Spleen (tissue), 11 donors: ENCODE measurements at regions not wholly inside any gene's neighbourhood (a gene's known extent, or its start where the extent isn't known, plus 50 kb on each side); places are given as distances from the start of the nearest gene placed in this dataset.

Source experiments
- DNase-seq: peaks from one replicate; pipeline ENCODE4 v3.0.0-alpha.2; 2020
- H3K27ac ChIP-seq, 8 donors: fragments of 200-600 bp; sonication (generic) in 7 of 8; 1 replicate in 4 of 8; 2 replicates in 4 of 8; pipeline versions ENCODE4 v1.5.0 to v1.8.0; 2016 to 2021; ENCODE audit warnings: inconsistent platforms in 4 of 8, mild to moderate bottlenecking in 4 of 8, moderate library complexity in 1 of 8
- H3K27me3 ChIP-seq, 7 donors: fragments of 200-600 bp; sonication (generic) in 6 of 7; replicated peaks in 1 of 7; 1 replicate in 4 of 7; 2 replicates in 3 of 7; pipeline versions ENCODE4 v1.5.0 to v1.8.0; 2016 to 2021; ENCODE audit warnings: inconsistent platforms in 3 of 7, mild to moderate bottlenecking in 1 of 7
- H3K36me3 ChIP-seq, 6 donors: fragments of 200-600 bp; sonication (generic) in 5 of 6; 1 replicate in 4 of 6; 2 replicates in 2 of 6; pipeline versions ENCODE4 v1.5.0 to v1.8.0; 2016 to 2021; ENCODE audit warnings: inconsistent platforms in 2 of 6
- H3K4me1 ChIP-seq, 6 donors: fragments of 200-600 bp; sonication (generic) in 5 of 6; 1 replicate in 3 of 6; 2 replicates in 3 of 6; pipeline versions ENCODE4 v1.5.0 to v1.8.0; 2016 to 2021; ENCODE audit warnings: inconsistent platforms in 3 of 6
- H3K4me3 ChIP-seq, 8 donors: fragments of 200-600 bp; sonication (generic) in 7 of 8; 1 replicate in 4 of 8; 2 replicates in 4 of 8; pipeline versions ENCODE4 v1.5.0 to v1.8.0; 2016 to 2021; ENCODE audit warnings: inconsistent platforms in 4 of 8, mild to moderate bottlenecking in 4 of 8, moderate library complexity in 2 of 8
- H3K9me3 ChIP-seq, 8 donors: fragments of 200-600 bp; sonication (generic) in 7 of 8; 1 replicate in 4 of 8; 2 replicates in 4 of 8; pipeline versions ENCODE4 v1.5.0 to v1.8.0; 2016 to 2021; ENCODE audit warnings: inconsistent platforms in 4 of 8
- POLR2A ChIP-seq, 3 donors: fragments of 450-650 bp; IDR thresholded peaks; one replicate each; pipeline ENCODE4 v1.5.1; 2017; ENCODE audit warnings: antibody characterized with exemption in 3 of 3, mild to moderate bottlenecking in 1 of 3
- POLR2AphosphoS5 ChIP-seq, 3 donors: sonication (generic); formaldehyde crosslinking; IDR thresholded peaks; one replicate each; pipeline ENCODE4 v1.5.1; 2017; ENCODE audit warnings: antibody characterized with exemption in 3 of 3
- WGBS, 5 donors: extraction: QIAGEN DNeasy Blood & Tissue Kit in 3 of 5; methylation state at CpG; one replicate each; pipeline versions ENCODE4 v1.1.5 to v1.1.7; 2013 to 2018; 5-methylcytosine and 5-hydroxymethylcytosine counted together
- intact Hi-C: fragments of 100-400 bp; cut with DNase I; formaldehyde crosslinking; loops from one replicate; pipeline ENCODE4 v1.15.0; 2023; ENCODE audit warnings: low total_unique reads
- TF ChIP-seq, protein P1 (sequence below), 11 experiments: fragments of 200-600 bp in 7 of 11; fragments of 450-650 bp in 4 of 11; sonication (generic) in 4 of 11; IDR thresholded peaks in 8 of 11; conservative IDR thresholded peaks in 3 of 11; 1 replicate in 7 of 11; 2 replicates in 4 of 11; pipeline versions ENCODE4 v1.4.0 to v1.8.0; 2016 to 2021; ENCODE audit warnings: antibody characterized with exemption in 11 of 11, inconsistent platforms in 4 of 11, mild to moderate bottlenecking in 1 of 11
- donor health status: healthy with polysubstance abuse.
- donor health status: DM: no; HTN: no; CAD: no; lungs with moderate emphysema.
- donor health status: DM: no; HTN: no; CAD: no.
- donor health status: Bipolar disorder and iron deficiency.
- donor health status: healthy.
- donor health status: DM: no; HTN: no; CAD: no.
- donor health status: DM: yes; HTN: yes; CAD: no.

DNA sequence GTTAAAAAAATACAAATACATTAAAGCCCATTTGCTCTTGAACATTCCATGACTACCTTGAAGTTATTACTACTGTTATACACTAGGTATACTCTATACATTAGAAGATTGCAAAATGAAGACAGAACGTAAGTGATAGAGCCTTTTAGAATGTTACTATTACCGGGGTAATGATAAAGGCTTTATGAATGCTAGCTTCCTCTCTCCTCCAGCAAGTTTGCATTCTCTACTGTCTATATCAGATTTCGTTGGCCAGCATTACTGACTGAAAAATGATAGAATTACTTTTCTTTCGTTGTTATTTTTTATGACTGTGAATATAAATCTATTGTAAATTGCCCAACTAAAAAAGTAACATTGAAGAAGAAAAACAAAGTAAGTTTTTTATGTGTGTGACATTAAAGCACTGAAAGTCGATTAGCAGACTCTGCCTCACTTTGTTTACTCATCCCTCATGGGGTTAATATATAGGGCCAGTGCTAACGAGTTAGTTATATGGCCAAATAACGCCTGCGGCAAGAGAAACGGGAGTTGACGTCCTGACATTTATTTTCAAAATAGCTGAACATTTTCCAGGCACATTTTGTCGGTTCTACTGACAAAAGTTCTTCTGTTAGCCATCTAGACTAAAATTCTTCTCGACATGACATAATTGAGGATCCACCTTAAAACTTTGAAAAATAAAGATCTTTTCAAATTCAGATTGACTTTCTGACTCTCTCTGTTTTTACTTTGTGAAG, 163.8 kb upstream of the KITLG start:
- DNase-seq, result no peak
- Histone ChIP-seq H3K9me3 (no peaks in the 10 kb centered on the region), H3K36me3 (no peaks in the 10 kb centered on the region), H3K4me3 (no peak overlapping the region), H3K4me1 (no peaks in the 10 kb centered on the region), H3K27ac (no peak overlapping the region), H3K27me3 (no peaks in the 10 kb centered on the region)
- TF ChIP-seq, protein P1, sequence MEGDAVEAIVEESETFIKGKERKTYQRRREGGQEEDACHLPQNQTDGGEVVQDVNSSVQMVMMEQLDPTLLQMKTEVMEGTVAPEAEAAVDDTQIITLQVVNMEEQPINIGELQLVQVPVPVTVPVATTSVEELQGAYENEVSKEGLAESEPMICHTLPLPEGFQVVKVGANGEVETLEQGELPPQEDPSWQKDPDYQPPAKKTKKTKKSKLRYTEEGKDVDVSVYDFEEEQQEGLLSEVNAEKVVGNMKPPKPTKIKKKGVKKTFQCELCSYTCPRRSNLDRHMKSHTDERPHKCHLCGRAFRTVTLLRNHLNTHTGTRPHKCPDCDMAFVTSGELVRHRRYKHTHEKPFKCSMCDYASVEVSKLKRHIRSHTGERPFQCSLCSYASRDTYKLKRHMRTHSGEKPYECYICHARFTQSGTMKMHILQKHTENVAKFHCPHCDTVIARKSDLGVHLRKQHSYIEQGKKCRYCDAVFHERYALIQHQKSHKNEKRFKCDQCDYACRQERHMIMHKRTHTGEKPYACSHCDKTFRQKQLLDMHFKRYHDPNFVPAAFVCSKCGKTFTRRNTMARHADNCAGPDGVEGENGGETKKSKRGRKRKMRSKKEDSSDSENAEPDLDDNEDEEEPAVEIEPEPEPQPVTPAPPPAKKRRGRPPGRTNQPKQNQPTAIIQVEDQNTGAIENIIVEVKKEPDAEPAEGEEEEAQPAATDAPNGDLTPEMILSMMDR (IDR thresholded peaks at IDR 0.05 in 8 of 11, conservative IDR thresholded peaks at IDR 0.05 in 3 of 11), result no peak
- TF ChIP-seq POLR2AphosphoS5 (IDR thresholded peaks at IDR 0.05) (no peak), POLR2A (IDR thresholded peaks at IDR 0.05) (no peak)
- intact Hi-C loops, result no loop called here
- 71 to 85% (median 82%) methylated on average over 12 of the region's 12 CpGs for WGBS, 5 donors

DNA sequence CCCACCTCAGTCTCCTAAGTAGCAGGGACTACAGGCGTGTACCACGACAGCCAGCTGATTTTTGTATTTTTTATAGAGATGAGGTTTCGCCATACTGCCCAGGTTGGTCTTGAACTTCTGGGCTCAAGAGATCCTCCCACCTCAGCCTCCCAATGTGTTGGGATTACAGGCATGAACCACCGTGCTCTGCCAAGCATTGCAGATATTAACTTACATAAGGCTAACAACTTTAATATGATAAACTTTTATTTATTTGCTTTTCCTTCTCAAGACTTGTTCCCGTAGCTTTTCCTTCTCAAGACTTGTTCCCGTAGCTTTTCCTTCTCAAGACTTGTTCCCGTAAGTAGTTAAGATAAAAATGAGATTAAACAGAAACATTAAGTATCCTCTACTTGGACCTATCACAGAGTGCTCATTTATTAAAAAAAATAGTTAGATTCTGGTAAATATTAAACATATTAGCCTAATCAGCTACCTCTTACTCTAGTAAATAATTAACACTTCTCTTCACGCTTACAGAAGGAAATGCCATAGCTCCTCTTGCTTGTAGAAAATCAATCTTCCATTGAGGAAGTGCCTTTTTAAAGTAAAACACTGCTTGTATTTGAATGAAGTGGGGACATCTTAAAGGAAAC, 157.7 kb upstream of the KITLG start:
- intact Hi-C loops, result no loop called here
- Histone ChIP-seq H3K36me3 (no peaks in the 10 kb centered on the region), H3K27ac (no peak overlapping the region), H3K9me3 (no peaks in the 10 kb centered on the region), H3K27me3 (no peaks in the 10 kb centered on the region), H3K4me3 (no peak overlapping the region), H3K4me1 (no peaks in the 10 kb centered on the region)
- TF ChIP-seq, protein P1 (IDR thresholded peaks at IDR 0.05 in 8 of 11, conservative IDR thresholded peaks at IDR 0.05 in 3 of 11), result no peak
- no peak for TF ChIP-seq POLR2A (IDR thresholded peaks at IDR 0.05)
- no peak for TF ChIP-seq POLR2AphosphoS5 (IDR thresholded peaks at IDR 0.05)
- 83 to 87% (median 83%) methylated on average over 8 of the region's 8 CpGs for WGBS, 5 donors
- no peak for DNase-seq

DNA sequence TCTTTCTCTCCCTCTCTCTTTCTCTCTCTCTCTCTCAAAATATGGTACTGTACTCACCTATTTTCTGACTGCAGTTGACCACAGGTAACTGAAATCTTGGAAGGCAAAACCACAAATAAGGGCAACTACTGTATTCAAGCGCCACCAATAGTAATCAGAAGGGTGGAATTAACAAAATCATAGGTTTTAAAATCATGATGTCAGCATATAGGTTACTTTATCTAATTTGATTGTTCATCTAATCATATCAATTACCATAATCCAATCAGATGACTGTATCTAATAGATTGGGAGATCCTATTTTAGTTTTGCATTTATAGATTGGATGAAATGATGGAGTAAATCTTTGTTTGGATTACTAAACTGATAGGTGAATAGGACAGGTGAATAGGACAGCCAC, 155.8 kb upstream of the KITLG start:
- Histone ChIP-seq H3K27ac (no peak overlapping the region), H3K36me3 (no peaks in the 10 kb centered on the region), H3K9me3 (no peaks in the 10 kb centered on the region), H3K4me1 (no peaks in the 10 kb centered on the region), H3K27me3 (no peaks in the 10 kb centered on the region), H3K4me3 (no peak overlapping the region)
- intact Hi-C loops, result no loop called here
- 38 to 100% (median 92%) methylated on average over 1 of the region's 1 CpG for whole genome bisulfite sequencing, 5 donors
- TF ChIP-seq POLR2A (IDR thresholded peaks at IDR 0.05) (no peak), POLR2AphosphoS5 (IDR thresholded peaks at IDR 0.05) (no peak)
- TF ChIP-seq, protein P1 (IDR thresholded peaks at IDR 0.05 in 8 of 11, conservative IDR thresholded peaks at IDR 0.05 in 3 of 11), result no peak
- no peak for DNase-seq

DNA sequence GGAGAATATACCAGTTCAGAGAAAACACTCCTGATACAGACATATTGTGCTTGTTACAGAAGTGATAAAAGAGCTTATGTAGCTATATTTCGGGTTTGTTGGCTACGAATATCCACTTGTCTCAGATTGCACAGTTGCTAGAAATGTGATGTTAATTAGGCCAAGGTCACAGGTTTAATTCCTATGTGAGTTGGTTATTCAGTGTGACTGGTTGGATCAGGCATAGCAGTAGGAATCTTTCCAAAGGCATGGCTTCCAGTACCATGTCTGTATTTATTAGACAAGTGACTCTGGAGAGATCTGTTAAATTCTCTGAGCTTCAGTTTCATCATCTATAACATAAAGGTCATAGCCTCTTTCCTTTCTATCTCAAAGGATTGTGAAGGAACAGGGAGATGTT, 152.7 kb upstream of the KITLG start:
- no peak overlapping the region for H3K27ac ChIP-seq
- intact Hi-C loops, result no loop called here
- TF ChIP-seq POLR2AphosphoS5 (IDR thresholded peaks at IDR 0.05) (no peak), POLR2A (IDR thresholded peaks at IDR 0.05) (no peak)
- TF ChIP-seq, protein P1 (IDR thresholded peaks at IDR 0.05 in 8 of 11, conservative IDR thresholded peaks at IDR 0.05 in 3 of 11), result no peak
- DNase-seq, result no peak
- no peaks in the 10 kb centered on the region for H3K36me3 ChIP-seq
- no peak overlapping the region for H3K4me3 ChIP-seq
- no peaks in the 10 kb centered on the region for H3K27me3 ChIP-seq
- no peaks in the 10 kb centered on the region for H3K9me3 ChIP-seq
- WGBS, 5 donors, result 68 to 88% (median 85%) methylated on average over 2 of the region's 2 CpGs
- no peaks in the 10 kb centered on the region for H3K4me1 ChIP-seq
